ENCODE measurements at regions not wholly inside any gene's neighbourhood (a gene's known extent, or its start where the extent isn't known, plus 50 kb on each side); places are given as distances from the start of the nearest gene placed in this dataset.

- no peak for DNase-seq
Measured at GRCh38 chr2:195494451-195494850, 162.6 kb upstream of the SLC39A10 start.

GRCh38 chr2:195493416-195493815 is 163.6 kb upstream of the SLC39A10 start:
- DNase-seq, result no peak

GRCh38 chr2:195490319-195490718 is 166.7 kb upstream of the SLC39A10 start:
- no peak for DNase-seq

GRCh38 chr2:195489101-195489500 is 167.9 kb upstream of the SLC39A10 start:
- no peak for DNase-seq

GRCh38 chr2:195488567-195488966 is 168.5 kb upstream of the SLC39A10 start:
- no peak for DNase-seq

- DNase-seq, result no peak
Measured at GRCh38 chr2:195486987-195487644, 169.9 kb upstream of the SLC39A10 start.

- no peak for DNase-seq
Measured at GRCh38 chr2:195486520-195486919, 170.5 kb upstream of the SLC39A10 start.

GRCh38 chr2:195482010-195482409 is 175.0 kb upstream of the SLC39A10 start:
- DNase-seq, result no peak

- no peak for DNase-seq
Measured at GRCh38 chr2:195480121-195480520, 176.9 kb upstream of the SLC39A10 start.

GRCh38 chr2:195479407-195479806 is 177.6 kb upstream of the SLC39A10 start:
- no peak for DNase-seq

GRCh38 chr2:195477996-195478382 is 179.0 kb upstream of the SLC39A10 start:
- no peak for DNase-seq

- no peak for DNase-seq
Measured at GRCh38 chr2:195477248-195477995, 179.6 kb upstream of the SLC39A10 start.

- no peak for DNase-seq
Measured at GRCh38 chr2:195475336-195475735, 181.7 kb upstream of the SLC39A10 start.

- DNase-seq, result no peak
Measured at GRCh38 chr2:195473862-195474261, 183.2 kb upstream of the SLC39A10 start.

GRCh38 chr2:195472501-195473234 is 184.4 kb upstream of the SLC39A10 start:
- DNase-seq, result no peak

GRCh38 chr2:195471807-195472206 is 185.2 kb upstream of the SLC39A10 start:
- no peak for DNase-seq

- no peak for DNase-seq
Measured at GRCh38 chr2:195471163-195471562, 185.9 kb upstream of the SLC39A10 start.

GRCh38 chr2:195470622-195471021 is 186.4 kb upstream of the SLC39A10 start:
- no peak for DNase-seq

GRCh38 chr2:195468771-195469170 is 188.3 kb upstream of the SLC39A10 start:
- no peak for DNase-seq

GRCh38 chr2:195466427-195466826 is 190.6 kb upstream of the SLC39A10 start:
- DNase-seq, result no peak

GRCh38 chr2:195461010-195461409 is 196.0 kb upstream of the SLC39A10 start:
- no peak for DNase-seq

GRCh38 chr2:195458936-195459335 is 198.1 kb upstream of the SLC39A10 start:
- DNase-seq, result no peak

- DNase-seq, result no peak
Measured at GRCh38 chr2:195457873-195458272, 199.2 kb upstream of the SLC39A10 start.

GRCh38 chr2:195456771-195457170 is 200.3 kb upstream of the SLC39A10 start:
- no peak for DNase-seq
